Naive B cell (primary cell): ENCODE measurements at regions not wholly inside any gene's neighbourhood (a gene's known extent, or its start where the extent isn't known, plus 50 kb on each side); places are given as distances from the start of the nearest gene placed in this dataset.
A peak's percentile ranks its signal among the peaks of the same experiment; 100 is the strongest.
"Not testable (repeated sequence)": the region's sequence is repeated elsewhere in the genome, so short reads cannot be mapped to it uniquely, and the experiment has no call there.

Experiments
- ATAC-seq, 2 donors: fragments of 150-1000 bp; cut with Tn5 transposase; 2 replicates each; pipeline ENCODE4 v1.10.0; 2021; ENCODE audit warnings: low read depth in 2 of 2, mild to moderate bottlenecking in 2 of 2, moderate library complexity in 2 of 2
- DNase-seq: peaks from one replicate; pipeline ENCODE4 v3.0.0; 2022
- H3K27ac Mint-ChIP-seq, 6 donors: one replicate each; pipeline ENCODE4 v1.8.0; 2020 to 2022; ENCODE audit warnings: mild to moderate bottlenecking in 6 of 6, mixed read lengths in 6 of 6, moderate library complexity in 5 of 6, inconsistent platforms in 2 of 6
- H3K27me3 Mint-ChIP-seq, 3 donors: one replicate each; pipeline ENCODE4 v1.8.0; 2021 to 2022; ENCODE audit warnings: mixed read lengths in 3 of 3, mild to moderate bottlenecking in 1 of 3
- H3K36me3 Mint-ChIP-seq, 2 donors: one replicate each; pipeline ENCODE4 v1.8.0; 2020 to 2022; ENCODE audit warnings: mixed read lengths in 2 of 2, inconsistent platforms in 1 of 2, mild to moderate bottlenecking in 1 of 2
- H3K4me1 Mint-ChIP-seq, 3 donors: one replicate each; pipeline ENCODE4 v1.8.0; 2020 to 2022; ENCODE audit warnings: mixed read lengths in 3 of 3, inconsistent platforms in 1 of 3, mild to moderate bottlenecking in 1 of 3, moderate library complexity in 1 of 3
- H3K4me3 Mint-ChIP-seq, 8 donors: one replicate each; pipeline ENCODE4 v1.8.0; 2020 to 2022; ENCODE audit warnings: mild to moderate bottlenecking in 8 of 8, mixed read lengths in 8 of 8, moderate library complexity in 8 of 8, inconsistent platforms in 2 of 8
- H3K9me3 Mint-ChIP-seq, 7 donors: one replicate each; pipeline ENCODE4 v1.8.0; 2020 to 2022; ENCODE audit warnings: mixed read lengths in 7 of 7, mild to moderate bottlenecking in 5 of 7, inconsistent platforms in 2 of 7, moderate library complexity in 1 of 7

- Mint-ChIP-seq H3K27ac (no peak overlapping the region), H3K4me1 (no peaks in the 10 kb centered on the region), H3K27me3 (no peaks in the 10 kb centered on the region), H3K36me3 (no peaks in the 10 kb centered on the region), H3K9me3 (peaks cover 0 to 11% (median 3%) of the 10 kb centered on the region in 7 donors), H3K4me3 (no peak overlapping the region)
- DNase-seq: no peak
- ATAC-seq: no peak
Measured at GRCh38 chr11:87517351-87517750, 479.6 kb downstream of the TMEM135 start.

- H3K27me3 Mint-ChIP-seq, H3K4me1 Mint-ChIP-seq, H3K4me3 Mint-ChIP-seq, H3K27ac Mint-ChIP-seq, ATAC-seq, DNase-seq, H3K36me3 Mint-ChIP-seq: not testable (repeated sequence)
- peaks cover 3 to 19% (median 6%) of the 10 kb centered on the region in 7 donors for H3K9me3 Mint-ChIP-seq
Measured at GRCh38 chr11:87507722-87508121, 470.0 kb downstream of the TMEM135 start.

- ATAC-seq, H3K4me1 Mint-ChIP-seq, H3K27me3 Mint-ChIP-seq, H3K36me3 Mint-ChIP-seq, H3K27ac Mint-ChIP-seq, H3K4me3 Mint-ChIP-seq, DNase-seq: not testable (repeated sequence)
- peaks cover 3 to 24% (median 6%) of the 10 kb centered on the region in 7 donors for H3K9me3 Mint-ChIP-seq
Measured at GRCh38 chr11:87506946-87507345, 469.2 kb downstream of the TMEM135 start.

DNA sequence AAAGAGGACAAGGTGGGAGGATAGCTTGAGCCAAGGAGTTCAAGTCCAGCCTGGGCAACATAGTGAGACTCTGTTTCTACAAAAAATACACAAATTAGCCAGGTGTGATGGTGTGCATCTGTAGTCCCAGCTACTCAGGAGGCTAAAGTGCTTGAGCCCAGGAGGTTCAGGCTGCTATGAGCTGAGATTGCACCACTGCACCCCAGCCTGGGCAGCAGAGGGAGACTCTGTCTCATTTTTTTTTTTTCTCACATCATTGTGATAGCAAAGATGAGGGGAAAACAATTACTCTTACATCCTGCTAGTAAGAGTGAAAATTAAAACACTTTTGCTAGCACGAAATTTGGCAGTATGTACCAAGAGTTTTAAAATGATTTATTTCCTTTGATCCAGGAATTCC, 463.7 kb downstream of the TMEM135 start:
- DNase-seq (no peak), ATAC-seq (no peak)
- H3K27ac Mint-ChIP-seq: no peak overlapping the region
- H3K9me3 Mint-ChIP-seq: peaks cover 2 to 40% (median 10%) of the 10 kb centered on the region in 7 donors
- H3K27me3 Mint-ChIP-seq: no peaks in the 10 kb centered on the region
- no peaks in the 10 kb centered on the region for H3K36me3 Mint-ChIP-seq
- no peak overlapping the region for H3K4me3 Mint-ChIP-seq
- no peaks in the 10 kb centered on the region for H3K4me1 Mint-ChIP-seq

GRCh38 chr11:87494936-87495335, 457.2 kb downstream of the TMEM135 start:
- not testable (repeated sequence) for DNase-seq, H3K9me3 Mint-ChIP-seq, H3K27me3 Mint-ChIP-seq, H3K4me1 Mint-ChIP-seq, H3K27ac Mint-ChIP-seq, ATAC-seq, H3K36me3 Mint-ChIP-seq
- peak overlapping the region in 1 of 8 donors; percentile 47 for H3K4me3 Mint-ChIP-seq

- H3K4me3 Mint-ChIP-seq, H3K36me3 Mint-ChIP-seq, H3K27me3 Mint-ChIP-seq, H3K27ac Mint-ChIP-seq, DNase-seq, H3K4me1 Mint-ChIP-seq, ATAC-seq, H3K9me3 Mint-ChIP-seq: not testable (repeated sequence)
Measured at GRCh38 chr11:87494026-87494425, 456.3 kb downstream of the TMEM135 start.

- no peak overlapping the region for H3K4me3 Mint-ChIP-seq
- DNase-seq (no peak), ATAC-seq (no peak)
- H3K36me3 Mint-ChIP-seq: no peaks in the 10 kb centered on the region
- H3K27ac Mint-ChIP-seq: no peak overlapping the region
- peaks cover 0 to 9% (median 4%) of the 10 kb centered on the region in 7 donors for H3K9me3 Mint-ChIP-seq
- no peaks in the 10 kb centered on the region for H3K4me1 Mint-ChIP-seq
- no peaks in the 10 kb centered on the region for H3K27me3 Mint-ChIP-seq
Measured at GRCh38 chr11:87493516-87493915, 455.8 kb downstream of the TMEM135 start.

DNA sequence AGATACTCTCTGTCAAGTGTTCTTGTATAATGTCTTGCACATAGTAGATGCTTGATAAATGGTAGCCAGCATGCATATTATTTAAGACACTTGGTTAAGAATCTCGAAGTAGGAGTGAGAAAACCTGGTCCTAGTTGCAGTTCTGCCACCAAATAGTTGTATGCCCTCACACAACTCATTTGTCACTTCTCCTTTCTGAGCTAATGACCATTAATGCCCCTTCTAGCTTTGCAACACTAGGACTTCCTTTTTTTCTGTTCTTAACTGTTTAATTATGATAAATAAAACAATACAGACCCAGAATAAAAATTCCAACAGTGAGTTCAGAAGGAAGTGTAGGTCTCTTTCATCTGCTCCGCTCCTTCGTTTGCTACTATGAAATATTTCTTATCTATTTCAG, 453.6 kb downstream of the TMEM135 start:
- no peak overlapping the region for H3K4me3 Mint-ChIP-seq
- DNase-seq (no peak), ATAC-seq (no peak)
- H3K4me1 Mint-ChIP-seq: no peaks in the 10 kb centered on the region
- H3K9me3 Mint-ChIP-seq: peaks cover 0 to 9% (median 4%) of the 10 kb centered on the region in 7 donors
- no peaks in the 10 kb centered on the region for H3K36me3 Mint-ChIP-seq
- no peaks in the 10 kb centered on the region for H3K27me3 Mint-ChIP-seq
- H3K27ac Mint-ChIP-seq: no peak overlapping the region

GRCh38 chr11:87490671-87491070, 452.9 kb downstream of the TMEM135 start:
- Mint-ChIP-seq H3K27ac (no peak overlapping the region), H3K4me3 (no peak overlapping the region), H3K9me3 (peaks cover 0 to 6% (median 3%) of the 10 kb centered on the region in 7 donors), H3K4me1 (no peaks in the 10 kb centered on the region), H3K27me3 (no peaks in the 10 kb centered on the region), H3K36me3 (no peaks in the 10 kb centered on the region)
- DNase-seq (no peak), ATAC-seq (no peak)

DNA sequence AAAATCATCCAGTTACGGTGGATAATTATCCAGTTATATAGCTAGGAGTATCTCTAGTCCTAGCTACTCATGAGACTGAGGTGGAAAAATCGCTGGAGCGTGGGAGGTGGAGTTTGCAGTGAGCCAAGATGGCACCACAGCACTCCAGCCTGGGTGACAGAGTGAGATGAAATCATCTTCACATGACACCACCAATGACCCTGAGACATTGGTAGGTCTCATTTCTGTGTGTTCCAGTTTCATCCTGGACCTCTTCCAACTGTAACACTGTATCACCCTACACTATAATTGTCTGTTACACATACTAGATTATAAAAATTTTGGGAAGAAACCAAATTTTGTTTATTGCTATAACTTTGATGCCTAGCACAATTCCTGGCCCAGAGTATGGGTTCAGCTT, 446.8 kb downstream of the TMEM135 start:
- Mint-ChIP-seq H3K36me3 (no peaks in the 10 kb centered on the region), H3K4me1 (no peaks in the 10 kb centered on the region), H3K9me3 (peaks cover 0 to 6% (median 0%) of the 10 kb centered on the region in 7 donors), H3K27me3 (no peaks in the 10 kb centered on the region), H3K27ac (peak overlapping the region in 1 of 6 donors; percentile 27), H3K4me3 (no peak overlapping the region)
- ATAC-seq: no peak
- DNase-seq: no peak

GRCh38 chr11:87477321-87477720, 439.6 kb downstream of the TMEM135 start:
- Mint-ChIP-seq H3K4me1 (no peaks in the 10 kb centered on the region), H3K27me3 (no peaks in the 10 kb centered on the region), H3K27ac (no peak overlapping the region), H3K4me3 (no peak overlapping the region), H3K9me3 (peaks cover 2 to 16% (median 11%) of the 10 kb centered on the region in 7 donors), H3K36me3 (no peaks in the 10 kb centered on the region)
- DNase-seq (no peak), ATAC-seq (no peak)

DNA sequence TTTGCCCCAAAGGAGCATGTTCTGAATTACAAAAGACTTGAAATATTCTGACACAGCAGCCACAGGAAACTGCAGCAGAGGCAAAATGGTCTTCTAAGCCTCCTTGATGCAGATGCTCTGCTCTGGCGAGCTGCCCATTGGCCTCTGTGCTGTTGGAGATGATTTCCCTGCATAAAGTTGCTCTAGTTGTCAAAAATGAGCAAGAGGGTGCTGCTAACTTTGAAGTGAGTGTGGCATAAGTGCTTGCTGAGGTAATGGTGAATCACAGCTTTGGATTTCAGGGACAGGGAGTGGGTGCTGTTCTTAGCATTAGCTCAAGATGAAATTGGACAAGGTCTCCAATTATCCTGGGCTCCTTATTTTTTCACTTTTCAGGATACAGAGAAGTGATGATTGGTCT, 435.4 kb downstream of the TMEM135 start:
- H3K4me3 Mint-ChIP-seq: no peak overlapping the region
- no peaks in the 10 kb centered on the region for H3K4me1 Mint-ChIP-seq
- ATAC-seq: no peak
- peaks cover 0 to 6% (median 4%) of the 10 kb centered on the region in 7 donors for H3K9me3 Mint-ChIP-seq
- no peak overlapping the region for H3K27ac Mint-ChIP-seq
- DNase-seq: no peak
- peaks cover 0 to 4% (median 0%) of the 10 kb centered on the region in 3 donors for H3K27me3 Mint-ChIP-seq
- no peaks in the 10 kb centered on the region for H3K36me3 Mint-ChIP-seq

GRCh38 chr11:87466223-87466622, 428.5 kb downstream of the TMEM135 start:
- DNase-seq: no peak
- H3K4me1 Mint-ChIP-seq: no peaks in the 10 kb centered on the region
- peaks cover 0 to 4% (median 0%) of the 10 kb centered on the region in 3 donors for H3K27me3 Mint-ChIP-seq
- no peak overlapping the region for H3K4me3 Mint-ChIP-seq
- H3K36me3 Mint-ChIP-seq: no peaks in the 10 kb centered on the region
- no peak for ATAC-seq
- no peak overlapping the region for H3K27ac Mint-ChIP-seq
- peaks cover 0 to 5% (median 0%) of the 10 kb centered on the region in 7 donors for H3K9me3 Mint-ChIP-seq

DNA sequence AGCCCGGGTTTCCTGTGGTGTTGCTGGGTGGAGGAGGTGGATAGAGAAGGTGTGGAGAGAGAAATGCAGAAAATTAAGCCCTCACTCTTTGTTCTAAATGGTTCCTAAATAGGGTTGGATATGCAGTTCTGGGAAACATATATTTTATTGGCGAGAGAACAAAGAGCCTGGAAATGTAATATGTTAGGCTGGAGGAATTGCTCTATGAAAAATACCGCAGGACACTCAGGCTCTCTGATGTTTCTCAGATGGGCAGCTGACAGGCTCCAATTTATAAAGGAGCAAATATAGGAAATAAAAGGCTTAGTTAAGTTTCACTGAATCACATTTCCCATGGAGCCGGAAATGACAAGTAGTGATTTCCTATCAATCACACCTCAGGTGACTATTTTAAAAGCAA, 428.0 kb downstream of the TMEM135 start:
- Mint-ChIP-seq H3K27me3 (no peaks in the 10 kb centered on the region), H3K9me3 (peaks cover 0 to 5% (median 0%) of the 10 kb centered on the region in 7 donors), H3K4me1 (no peaks in the 10 kb centered on the region)

GRCh38 chr11:87463486-87464102, 425.9 kb downstream of the TMEM135 start:
- Mint-ChIP-seq H3K4me3 (no peak overlapping the region), H3K36me3 (no peaks in the 10 kb centered on the region), H3K4me1 (no peaks in the 10 kb centered on the region), H3K27ac (no peak overlapping the region), H3K27me3 (no peaks in the 10 kb centered on the region), H3K9me3 (peaks cover 0 to 5% (median 0%) of the 10 kb centered on the region in 7 donors)
- DNase-seq: no peak
- no peak for ATAC-seq

More for the DNA sequence above, 428.0 kb downstream of the TMEM135 start:
- Mint-ChIP-seq H3K4me3 (no peak overlapping the region), H3K27ac (peak overlapping the region in 1 of 6 donors; percentile 37), H3K36me3 (no peaks in the 10 kb centered on the region)
- DNase-seq (no peak), ATAC-seq (no peak)
